ENCODE measurements at regions not wholly inside any gene's neighbourhood (a gene's known extent, or its start where the extent isn't known, plus 50 kb on each side); places are given as distances from the start of the nearest gene placed in this dataset.

DNA sequence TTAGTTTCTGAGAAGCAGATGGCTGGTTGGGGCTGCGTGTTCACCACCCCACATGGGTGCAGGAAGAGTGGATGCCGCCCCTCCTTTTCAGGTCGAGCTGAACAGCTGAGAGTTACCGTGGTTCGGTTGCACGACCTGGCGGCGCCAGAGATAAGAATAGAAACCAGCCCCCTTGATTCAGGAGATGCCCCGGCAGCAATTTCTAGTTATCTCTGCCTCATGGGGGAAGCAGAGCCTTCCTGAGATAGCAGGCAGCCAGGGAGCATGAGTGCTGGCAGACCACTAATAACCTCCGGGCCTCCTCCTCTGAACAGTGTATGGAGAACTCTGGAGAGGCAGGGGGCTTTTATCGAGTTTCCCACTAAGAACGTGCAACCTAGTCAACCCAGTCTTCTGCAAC, 177.8 kb downstream of the NSG2 start:
- Histone ChIP-seq H4K20me1 (ENCODE audit: insufficient read depth, poor library complexity, severe bottlenecking) (no peaks in the 10 kb centered on the region), H3K27me3 (no peaks in the 10 kb centered on the region), H3K4me2 (no peak overlapping the region), H3K27ac (no peak overlapping the region), H3K36me3 (replicated peaks; ENCODE audit: insufficient read depth, low read depth) (no peaks in the 10 kb centered on the region), H3K9me3 (ENCODE audit: low read depth) (no peaks in the 10 kb centered on the region), H3K9me2 (replicated peaks; ENCODE audit: insufficient read depth) (no peaks in the 10 kb centered on the region), H3K4me1 (ENCODE audit: insufficient read depth) (no peaks in the 10 kb centered on the region), H3K79me2 (no peaks in the 10 kb centered on the region), H2AFZ (no peak overlapping the region), H3K4me3 (no peak overlapping the region)
- WGBS (ENCODE audit: low lambda C conversion rate, missing lambda C conversion rate), result 68% methylated on average over 12 of the region's 12 CpGs
- TF ChIP-seq EZH2 (IDR thresholded peaks at IDR 0.05; ENCODE audit: borderline replicate concordance), result no peak
- no peak for TF ChIP-seq EZH2phosphoT487 (IDR thresholded peaks at IDR 0.05; ENCODE audit: low read depth, severe bottlenecking, unreplicated experiment)
- TF ChIP-seq, protein P1, sequence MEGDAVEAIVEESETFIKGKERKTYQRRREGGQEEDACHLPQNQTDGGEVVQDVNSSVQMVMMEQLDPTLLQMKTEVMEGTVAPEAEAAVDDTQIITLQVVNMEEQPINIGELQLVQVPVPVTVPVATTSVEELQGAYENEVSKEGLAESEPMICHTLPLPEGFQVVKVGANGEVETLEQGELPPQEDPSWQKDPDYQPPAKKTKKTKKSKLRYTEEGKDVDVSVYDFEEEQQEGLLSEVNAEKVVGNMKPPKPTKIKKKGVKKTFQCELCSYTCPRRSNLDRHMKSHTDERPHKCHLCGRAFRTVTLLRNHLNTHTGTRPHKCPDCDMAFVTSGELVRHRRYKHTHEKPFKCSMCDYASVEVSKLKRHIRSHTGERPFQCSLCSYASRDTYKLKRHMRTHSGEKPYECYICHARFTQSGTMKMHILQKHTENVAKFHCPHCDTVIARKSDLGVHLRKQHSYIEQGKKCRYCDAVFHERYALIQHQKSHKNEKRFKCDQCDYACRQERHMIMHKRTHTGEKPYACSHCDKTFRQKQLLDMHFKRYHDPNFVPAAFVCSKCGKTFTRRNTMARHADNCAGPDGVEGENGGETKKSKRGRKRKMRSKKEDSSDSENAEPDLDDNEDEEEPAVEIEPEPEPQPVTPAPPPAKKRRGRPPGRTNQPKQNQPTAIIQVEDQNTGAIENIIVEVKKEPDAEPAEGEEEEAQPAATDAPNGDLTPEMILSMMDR (IDR thresholded peaks at IDR 0.05; ENCODE audit: poor library complexity), result no peak
- DNase-seq (ENCODE audit: low spot score), result no peak

DNA sequence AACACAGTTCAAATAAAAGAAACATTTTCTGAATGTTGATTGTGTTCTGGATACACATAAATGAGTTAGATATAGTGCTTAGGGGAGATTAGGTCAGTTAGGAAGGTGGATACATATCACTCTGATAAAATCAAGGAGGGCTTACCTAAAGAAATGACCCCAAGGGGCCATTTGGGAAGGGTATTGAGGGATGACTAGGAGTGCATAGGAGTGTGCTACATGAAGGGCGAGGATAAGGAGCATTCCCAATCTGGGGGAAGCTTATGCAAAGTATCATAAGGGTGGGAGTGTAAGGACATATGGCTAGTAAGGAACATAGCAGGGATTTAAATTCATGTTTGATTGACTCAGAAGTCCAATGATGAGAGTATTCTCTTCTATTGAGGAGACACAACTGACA, 183.6 kb downstream of the NSG2 start:
- TF ChIP-seq, protein P1 (IDR thresholded peaks at IDR 0.05; ENCODE audit: poor library complexity), result no peak
- TF ChIP-seq EZH2phosphoT487 (IDR thresholded peaks at IDR 0.05; ENCODE audit: low read depth, severe bottlenecking, unreplicated experiment) (no peak), EZH2 (IDR thresholded peaks at IDR 0.05; ENCODE audit: borderline replicate concordance) (no peak)
- H4K20me1 ChIP-seq (ENCODE audit: insufficient read depth, poor library complexity, severe bottlenecking), result no peaks in the 10 kb centered on the region
- no peaks in the 10 kb centered on the region for H3K27me3 ChIP-seq
- H3K4me3 ChIP-seq, result no peak overlapping the region
- 97% methylated on average over 1 of the region's 1 CpG for WGBS (ENCODE audit: low lambda C conversion rate, missing lambda C conversion rate)
- H3K27ac ChIP-seq, result no peak overlapping the region
- H3K4me1 ChIP-seq (ENCODE audit: insufficient read depth), result peaks cover 3% of the 10 kb centered on the region
- H2AFZ ChIP-seq, result no peak overlapping the region
- no peaks in the 10 kb centered on the region for H3K9me2 ChIP-seq (replicated peaks; ENCODE audit: insufficient read depth)
- no peak overlapping the region for H3K4me2 ChIP-seq
- no peaks in the 10 kb centered on the region for H3K9me3 ChIP-seq (ENCODE audit: low read depth)
- no peak for DNase-seq (ENCODE audit: low spot score)
- H3K79me2 ChIP-seq, result no peaks in the 10 kb centered on the region
- H3K36me3 ChIP-seq (replicated peaks; ENCODE audit: insufficient read depth, low read depth), result no peaks in the 10 kb centered on the region

DNA sequence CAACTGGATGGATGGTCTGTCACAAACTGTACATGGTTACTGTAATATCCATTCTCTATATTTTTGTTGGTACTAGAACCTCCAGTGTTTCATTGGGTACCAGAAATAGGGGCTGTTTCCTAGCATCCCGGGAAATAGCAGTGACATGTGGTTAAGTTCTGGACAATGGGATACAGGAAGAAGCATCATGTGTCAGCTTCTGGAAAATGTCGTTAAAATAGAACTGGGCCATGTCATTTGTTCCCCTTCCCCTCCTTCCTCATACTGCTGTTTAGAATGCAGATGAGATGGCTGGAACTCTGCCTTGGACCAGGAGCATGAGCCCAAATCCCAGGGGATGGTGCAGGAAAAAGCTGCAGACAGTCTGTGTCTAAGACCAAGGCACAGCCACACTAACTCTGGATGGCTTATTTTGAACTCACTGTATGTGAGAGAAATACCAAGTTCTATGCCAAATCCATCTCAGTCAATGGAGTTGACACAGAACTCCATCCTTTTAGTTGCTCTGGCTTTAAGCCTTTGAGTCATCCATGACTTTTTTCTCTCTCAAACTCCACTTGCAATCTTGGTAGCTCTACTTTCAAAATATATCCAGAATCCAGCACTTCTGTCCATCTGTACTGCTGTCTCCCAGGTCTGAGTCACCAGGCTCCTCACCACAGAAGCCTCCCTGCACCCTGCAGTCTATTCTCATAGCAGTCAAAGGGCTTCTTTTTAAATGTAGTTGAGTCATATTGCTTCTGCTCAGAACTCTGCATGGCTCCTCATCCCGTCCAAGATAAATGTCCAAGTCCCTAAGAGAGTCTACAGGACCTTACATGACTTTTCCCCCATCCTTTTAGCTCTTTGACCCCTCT, 184.2 kb downstream of the NSG2 start:
- Histone ChIP-seq H3K4me1 (ENCODE audit: insufficient read depth) (peaks cover 3% of the 10 kb centered on the region), H2AFZ (no peak overlapping the region), H4K20me1 (ENCODE audit: insufficient read depth, poor library complexity, severe bottlenecking) (no peaks in the 10 kb centered on the region), H3K27ac (no peak overlapping the region), H3K36me3 (replicated peaks; ENCODE audit: insufficient read depth, low read depth) (no peaks in the 10 kb centered on the region), H3K4me2 (no peak overlapping the region), H3K79me2 (no peaks in the 10 kb centered on the region), H3K9me3 (ENCODE audit: low read depth) (no peaks in the 10 kb centered on the region), H3K27me3 (no peaks in the 10 kb centered on the region), H3K9me2 (replicated peaks; ENCODE audit: insufficient read depth) (no peaks in the 10 kb centered on the region), H3K4me3 (no peak overlapping the region)
- 91% methylated on average over 3 of the region's 3 CpGs for WGBS (ENCODE audit: low lambda C conversion rate, missing lambda C conversion rate)
- TF ChIP-seq, protein P1 (IDR thresholded peaks at IDR 0.05; ENCODE audit: poor library complexity), result no peak
- TF ChIP-seq EZH2phosphoT487 (IDR thresholded peaks at IDR 0.05; ENCODE audit: low read depth, severe bottlenecking, unreplicated experiment) (no peak), EZH2 (IDR thresholded peaks at IDR 0.05; ENCODE audit: borderline replicate concordance) (no peak)
- no peak for DNase-seq (ENCODE audit: low spot score)
